GM12872 (cell line): ENCODE measurements at regions not wholly inside any gene's neighbourhood (a gene's known extent, or its start where the extent isn't known, plus 50 kb on each side); places are given as distances from the start of the nearest gene placed in this dataset.

Experiments used
- CTCF ChIP-seq: IDR thresholded peaks from 3 replicates; pipeline ENCODE4 v1.5.1; 2011; ENCODE audit warnings: low read depth, mild to moderate bottlenecking, low read length, moderate library complexity; ENCODE audit not compliant: insufficient read depth

- no peak for TF ChIP-seq CTCF
These were observed 97.0 kb downstream of the DRD1 start for GRCh38 chr5:175347027-175347426.

- TF ChIP-seq CTCF = no peak
These were observed 99.4 kb downstream of the DRD1 start for GRCh38 chr5:175344331-175345195.

GRCh38 chr5:175343308-175343707 is 100.7 kb downstream of the DRD1 start:
- TF ChIP-seq CTCF = no peak

- no peak for TF ChIP-seq CTCF
These were observed 103.8 kb downstream of the DRD1 start for GRCh38 chr5:175340180-175340579.

GRCh38 chr5:175337680-175338079 is 106.3 kb downstream of the DRD1 start:
- no peak for TF ChIP-seq CTCF

- TF ChIP-seq CTCF = no peak
These were observed 107.2 kb downstream of the DRD1 start for GRCh38 chr5:175336781-175337180.

- TF ChIP-seq CTCF = no peak
These were observed 108.3 kb downstream of the DRD1 start for GRCh38 chr5:175335691-175336090.
